SU-DHL-6 (cell line): ENCODE measurements at regions not wholly inside any gene's neighbourhood (a gene's known extent, or its start where the extent isn't known, plus 50 kb on each side); places are given as distances from the start of the nearest gene placed in this dataset.

ENCODE experiments used
- EZH2phosphoT487 ChIP-seq: fragments of 200-600 bp; sonication (generic), shearing (Covaris generic); conservative IDR thresholded peaks from 2 replicates; pipeline ENCODE4 v1.6.1; 2018; ENCODE audit warnings: mild to moderate bottlenecking, antibody characterized with exemption, low read length, moderate library complexity, mixed read lengths
- TF ChIP-seq, protein P1 (sequence below): fragments of 200-600 bp; sonication (generic); IDR thresholded peaks from one replicate; pipeline ENCODE4 v1.5.1; 2017; ENCODE audit warnings: antibody characterized with exemption, mild to moderate bottlenecking, low read length, moderate library complexity; ENCODE audit not compliant: insufficient read depth, poor library complexity, severe bottlenecking

DNA sequence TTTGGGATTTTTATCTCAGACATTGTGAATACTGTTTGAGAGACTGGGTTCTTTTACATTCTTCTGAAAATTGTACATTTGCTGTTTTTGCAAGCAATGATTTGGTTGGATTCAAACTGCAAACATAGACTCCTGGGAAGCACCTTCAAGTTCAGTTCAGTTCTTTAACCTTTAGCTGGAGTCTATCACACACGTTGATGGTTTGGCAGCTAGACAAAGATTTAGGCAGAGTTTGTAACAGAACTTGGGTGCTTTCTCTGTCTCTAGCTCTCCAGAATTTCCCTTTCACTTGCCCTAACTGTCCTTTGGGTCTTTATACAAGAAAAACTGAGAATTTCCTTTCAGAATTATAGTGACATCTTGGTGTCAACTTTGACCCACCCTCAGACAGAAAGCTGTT is 556.6 kb downstream of the DIAPH3 start:
- TF ChIP-seq, protein P1, sequence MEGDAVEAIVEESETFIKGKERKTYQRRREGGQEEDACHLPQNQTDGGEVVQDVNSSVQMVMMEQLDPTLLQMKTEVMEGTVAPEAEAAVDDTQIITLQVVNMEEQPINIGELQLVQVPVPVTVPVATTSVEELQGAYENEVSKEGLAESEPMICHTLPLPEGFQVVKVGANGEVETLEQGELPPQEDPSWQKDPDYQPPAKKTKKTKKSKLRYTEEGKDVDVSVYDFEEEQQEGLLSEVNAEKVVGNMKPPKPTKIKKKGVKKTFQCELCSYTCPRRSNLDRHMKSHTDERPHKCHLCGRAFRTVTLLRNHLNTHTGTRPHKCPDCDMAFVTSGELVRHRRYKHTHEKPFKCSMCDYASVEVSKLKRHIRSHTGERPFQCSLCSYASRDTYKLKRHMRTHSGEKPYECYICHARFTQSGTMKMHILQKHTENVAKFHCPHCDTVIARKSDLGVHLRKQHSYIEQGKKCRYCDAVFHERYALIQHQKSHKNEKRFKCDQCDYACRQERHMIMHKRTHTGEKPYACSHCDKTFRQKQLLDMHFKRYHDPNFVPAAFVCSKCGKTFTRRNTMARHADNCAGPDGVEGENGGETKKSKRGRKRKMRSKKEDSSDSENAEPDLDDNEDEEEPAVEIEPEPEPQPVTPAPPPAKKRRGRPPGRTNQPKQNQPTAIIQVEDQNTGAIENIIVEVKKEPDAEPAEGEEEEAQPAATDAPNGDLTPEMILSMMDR = no peak
- TF ChIP-seq EZH2phosphoT487 = no peak
